ENCODE measurements at regions not wholly inside any gene's neighbourhood (a gene's known extent, or its start where the extent isn't known, plus 50 kb on each side); places are given as distances from the start of the nearest gene placed in this dataset.

DNA sequence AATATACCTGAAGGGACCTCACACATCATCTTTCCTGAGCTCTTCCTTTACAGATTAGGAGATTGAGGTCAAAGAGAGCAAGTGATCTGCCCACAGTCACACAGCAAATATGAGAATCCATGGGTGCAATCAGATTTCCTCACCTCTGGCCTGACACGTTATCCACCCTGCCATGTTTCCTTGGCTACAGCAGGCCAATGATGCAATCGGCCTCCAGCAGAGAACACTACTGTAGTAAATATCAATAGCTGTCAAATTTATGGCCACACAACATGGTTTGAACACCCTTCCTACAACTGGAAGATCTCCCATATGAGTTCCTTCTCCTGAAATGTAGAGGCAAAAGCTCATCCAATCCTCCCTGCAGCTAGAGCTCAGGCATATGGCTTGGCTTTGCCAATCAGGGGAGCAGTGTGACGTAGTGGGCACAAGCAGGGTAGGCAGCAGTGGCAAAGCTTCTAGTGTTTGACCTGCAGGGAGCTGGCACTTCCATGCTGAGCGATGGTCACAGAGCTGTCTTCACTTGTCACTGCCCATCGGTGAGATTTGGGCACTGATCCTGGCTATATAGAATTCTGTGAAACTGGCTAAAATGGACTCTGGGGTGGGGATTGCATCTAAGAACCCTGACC, 271.3 kb downstream of the TJP1 start:
- TF ChIP-seq EZH2 (IDR thresholded peaks at IDR 0.05; ENCODE audit: insufficient read depth, poor library complexity, severe bottlenecking) (no peak), EZH2phosphoT487 (IDR thresholded peaks at IDR 0.05; ENCODE audit: insufficient read depth, low read depth) (no peak)
